Thymus (tissue), 11 donors: ENCODE measurements at regions not wholly inside any gene's neighbourhood (a gene's known extent, or its start where the extent isn't known, plus 50 kb on each side); places are given as distances from the start of the nearest gene placed in this dataset.
A peak's percentile ranks its signal among the peaks of the same experiment; 100 is the strongest.
"Not testable (repeated sequence)": the region's sequence is repeated elsewhere in the genome, so short reads cannot be mapped to it uniquely, and the experiment has no call there.

Experiments used
- DNase-seq, 9 donors: peaks; one replicate each; pipeline ENCODE4 v3.0.0-alpha.2; 2013; ENCODE audit warnings: low spot score in 9 of 9, low read depth in 6 of 9, missing footprints in 1 of 9
- H3K27ac ChIP-seq, 2 donors: one replicate each; pipeline ENCODE4 v1.5.1; 2013; ENCODE audit warnings: control low read depth in 1 of 2, low read depth in 1 of 2, low read length in 1 of 2, mild to moderate bottlenecking in 1 of 2, moderate library complexity in 1 of 2
- H3K27me3 ChIP-seq, 2 donors: one replicate each; pipeline ENCODE4 v1.5.1; 2013; ENCODE audit warnings: low read length in 1 of 2; ENCODE audit not compliant: control insufficient read depth in 2 of 2, insufficient read depth in 1 of 2
- H3K36me3 ChIP-seq, 2 donors: one replicate each; pipeline ENCODE4 v1.5.1; 2013; ENCODE audit warnings: low read length in 1 of 2, mild to moderate bottlenecking in 1 of 2, moderate library complexity in 1 of 2; ENCODE audit not compliant: control insufficient read depth in 2 of 2, insufficient read depth in 2 of 2
- H3K4me1 ChIP-seq, 2 donors: one replicate each; pipeline ENCODE4 v1.5.1; 2013; ENCODE audit warnings: low read length in 2 of 2; ENCODE audit not compliant: control insufficient read depth in 2 of 2, insufficient read depth in 2 of 2
- H3K4me3 ChIP-seq, 2 donors: one replicate each; pipeline ENCODE4 v1.5.1; 2013; ENCODE audit warnings: low read length in 2 of 2, control low read depth in 1 of 2, mild to moderate bottlenecking in 1 of 2
- H3K9me3 ChIP-seq, 2 donors: one replicate each; pipeline ENCODE4 v1.5.1; 2013; ENCODE audit warnings: low read length in 1 of 2, mild to moderate bottlenecking in 1 of 2; ENCODE audit not compliant: control insufficient read depth in 2 of 2, insufficient read depth in 1 of 2
- WGBS: extraction: QIAGEN DNeasy Blood & Tissue Kit; methylation state at CpG from one replicate; pipeline ENCODE4 v1.1.7; 2013; 5-methylcytosine and 5-hydroxymethylcytosine counted together
- donor health status: healthy.

GRCh38 chr9:72457366-72457765 lies 64.0 kb upstream of the TMC1 start:
- Histone ChIP-seq H3K27me3 (no peaks in the 10 kb centered on the region), H3K4me3 (no peak overlapping the region), H3K4me1 (no peaks in the 10 kb centered on the region), H3K9me3 (no peaks in the 10 kb centered on the region), H3K27ac (no peak overlapping the region), H3K36me3 (no peaks in the 10 kb centered on the region)
- DNase-seq = no peak
- whole genome bisulfite sequencing = 92% methylated on average over 2 of the region's 2 CpGs

GRCh38 chr9:72454871-72455491 lies 66.4 kb upstream of the TMC1 start:
- H3K4me3 ChIP-seq = no peak overlapping the region
- H3K36me3 ChIP-seq = no peaks in the 10 kb centered on the region
- no peaks in the 10 kb centered on the region for H3K27me3 ChIP-seq
- no peak for DNase-seq
- no peak overlapping the region for H3K27ac ChIP-seq
- H3K4me1 ChIP-seq = no peaks in the 10 kb centered on the region
- WGBS = 91% methylated on average over 2 of the region's 2 CpGs
- no peaks in the 10 kb centered on the region for H3K9me3 ChIP-seq

- DNase-seq = no peak
- 94% methylated on average over 3 of the region's 3 CpGs for WGBS
Measured at GRCh38 chr9:72453797-72454196, 67.6 kb upstream of the TMC1 start.

GRCh38 chr9:72446241-72446640 lies 75.2 kb upstream of the TMC1 start:
- not testable (repeated sequence) for H3K9me3 ChIP-seq, H3K4me1 ChIP-seq, H3K27me3 ChIP-seq, H3K36me3 ChIP-seq, H3K4me3 ChIP-seq, H3K27ac ChIP-seq, DNase-seq
- WGBS = 95% methylated on average over 5 of the region's 5 CpGs

More at GRCh38 chr9:72453797-72454196, 67.6 kb upstream of the TMC1 start:
- Histone ChIP-seq H3K4me3 (no peak overlapping the region), H3K36me3 (no peaks in the 10 kb centered on the region), H3K27me3 (no peaks in the 10 kb centered on the region), H3K27ac (no peak overlapping the region), H3K4me1 (no peaks in the 10 kb centered on the region), H3K9me3 (no peaks in the 10 kb centered on the region)

- no peak for DNase-seq
- Histone ChIP-seq H3K36me3 (no peaks in the 10 kb centered on the region), H3K4me3 (no peak overlapping the region), H3K4me1 (no peaks in the 10 kb centered on the region), H3K27me3 (no peaks in the 10 kb centered on the region), H3K9me3 (no peaks in the 10 kb centered on the region), H3K27ac (no peak overlapping the region)
- WGBS = 95% methylated on average over 2 of the region's 2 CpGs
Measured at GRCh38 chr9:72445306-72445995, 76.0 kb upstream of the TMC1 start.

- Histone ChIP-seq H3K4me3 (no peak overlapping the region), H3K36me3 (no peaks in the 10 kb centered on the region), H3K27me3 (no peaks in the 10 kb centered on the region), H3K27ac (no peak overlapping the region), H3K4me1 (no peaks in the 10 kb centered on the region), H3K9me3 (no peaks in the 10 kb centered on the region)
- DNase-seq = no peak
- 81% methylated on average over 1 of the region's 1 CpG for WGBS
Measured at GRCh38 chr9:72444435-72444834, 77.0 kb upstream of the TMC1 start.

- DNase-seq = peak in 1 of 9 donors; percentile 23
- H3K4me3 ChIP-seq = no peak overlapping the region
- no peaks in the 10 kb centered on the region for H3K27me3 ChIP-seq
- no peaks in the 10 kb centered on the region for H3K36me3 ChIP-seq
- H3K4me1 ChIP-seq = no peaks in the 10 kb centered on the region
- WGBS = 74% methylated on average over 4 of the region's 4 CpGs
- H3K27ac ChIP-seq = no peak overlapping the region
- H3K9me3 ChIP-seq = no peaks in the 10 kb centered on the region
Measured at GRCh38 chr9:72443855-72444254, 77.6 kb upstream of the TMC1 start.

- no peak overlapping the region for H3K4me3 ChIP-seq
- WGBS = 82% methylated on average over 2 of the region's 2 CpGs
- peak overlapping the region in 1 of 2 donors; percentile 38 for H3K27ac ChIP-seq
- H3K36me3 ChIP-seq = no peaks in the 10 kb centered on the region
- H3K4me1 ChIP-seq = no peaks in the 10 kb centered on the region
- DNase-seq = no peak
- no peaks in the 10 kb centered on the region for H3K27me3 ChIP-seq
- H3K9me3 ChIP-seq = no peaks in the 10 kb centered on the region
Measured at GRCh38 chr9:72441848-72442607, 77.0 kb upstream of the ZFAND5 start.
